Sigmoid colon (tissue), 6 donors: ENCODE measurements at regions not wholly inside any gene's neighbourhood (a gene's known extent, or its start where the extent isn't known, plus 50 kb on each side); places are given as distances from the start of the nearest gene placed in this dataset.

Experiments used
- DNase-seq: peaks from one replicate; pipeline ENCODE4 v3.0.0-alpha.2; 2019
- H3K27ac ChIP-seq, 4 donors: fragments of 200-600 bp; sonication (generic); one replicate each; pipeline ENCODE4 v1.5.1; 2016 to 2019; ENCODE audit warnings: mild to moderate bottlenecking in 1 of 4
- H3K27me3 ChIP-seq, 3 donors: fragments of 200-600 bp; sonication (generic); one replicate each; pipeline ENCODE4 v1.5.1; 2019; ENCODE audit warnings: mild to moderate bottlenecking in 1 of 3
- H3K36me3 ChIP-seq, 4 donors: fragments of 200-600 bp; sonication (generic); one replicate each; pipeline ENCODE4 v1.5.1; 2016 to 2019
- H3K4me1 ChIP-seq, 4 donors: fragments of 200-600 bp; sonication (generic); one replicate each; pipeline ENCODE4 v1.5.1; 2017 to 2019
- H3K4me3 ChIP-seq, 4 donors: fragments of 200-600 bp; sonication (generic); one replicate each; pipeline ENCODE4 v1.5.1; 2017 to 2019; ENCODE audit warnings: mild to moderate bottlenecking in 2 of 4, moderate library complexity in 1 of 4
- H3K9me3 ChIP-seq, 4 donors: fragments of 200-600 bp in 3 of 4; sonication (generic) in 3 of 4; one replicate each; pipeline versions ENCODE4 v1.5.1 to v1.6.1; 2013 to 2019
- CTCF ChIP-seq, 4 experiments: fragments of 450-650 bp in 3 of 4; fragments of 200-600 bp in 1 of 4; IDR thresholded peaks; one replicate each; pipeline ENCODE4 v1.5.1; 2016 to 2019; ENCODE audit warnings: antibody characterized with exemption in 4 of 4, mild to moderate bottlenecking in 3 of 4, moderate library complexity in 2 of 4
- EP300 ChIP-seq, 4 donors: sonication (generic); formaldehyde crosslinking; IDR thresholded peaks; one replicate each; pipeline ENCODE4 v1.6.1; 2017; ENCODE audit warnings: antibody characterized with exemption in 4 of 4
- POLR2A ChIP-seq, 2 donors: fragments of 450-650 bp; IDR thresholded peaks; one replicate each; pipeline ENCODE4 v1.6.1; 2016; ENCODE audit warnings: antibody characterized with exemption in 2 of 2, mild to moderate bottlenecking in 2 of 2, moderate library complexity in 2 of 2
- POLR2AphosphoS5 ChIP-seq, 4 donors: sonication (generic); formaldehyde crosslinking; IDR thresholded peaks; one replicate each; pipeline ENCODE4 v1.6.1; 2017; ENCODE audit warnings: antibody characterized with exemption in 4 of 4
- WGBS, 2 donors: extraction: QIAGEN DNeasy Blood & Tissue Kit; methylation state at CpG; one replicate each; pipeline ENCODE4 v1.1.7; 2013; 5-methylcytosine and 5-hydroxymethylcytosine counted together
- intact Hi-C: fragments of 100-400 bp; cut with DNase I; formaldehyde crosslinking; loops from one replicate; pipeline ENCODE4 v1.15.1; 2023
- donor health status: healthy with polysubstance abuse.
- donor health status: healthy.

GRCh38 chr2:42949125-42949524 lies 156.7 kb upstream of the HAAO start:
- H3K4me3 ChIP-seq, result no peak overlapping the region
- H3K4me1 ChIP-seq, result peaks cover 0 to 9% (median 7%) of the 10 kb centered on the region in 4 donors
- DNase-seq, result no peak
- TF ChIP-seq CTCF (IDR thresholded peaks at IDR 0.05) (no peak), EP300 (IDR thresholded peaks at IDR 0.05) (no peak), POLR2AphosphoS5 (IDR thresholded peaks at IDR 0.05) (no peak), POLR2A (IDR thresholded peaks at IDR 0.05) (no peak)
- H3K9me3 ChIP-seq, result no peaks in the 10 kb centered on the region
- no peaks in the 10 kb centered on the region for H3K36me3 ChIP-seq
- no peak overlapping the region for H3K27ac ChIP-seq
- 49 to 50% methylated on average over 6 of the region's 6 CpGs for WGBS, 2 donors
- intact Hi-C loops, result no loop called here
- no peaks in the 10 kb centered on the region for H3K27me3 ChIP-seq

GRCh38 chr2:42947809-42948600 lies 155.6 kb upstream of the HAAO start:
- no peak overlapping the region for H3K4me3 ChIP-seq
- no peaks in the 10 kb centered on the region for H3K36me3 ChIP-seq
- DNase-seq, result no peak
- H3K27me3 ChIP-seq, result no peaks in the 10 kb centered on the region
- intact Hi-C loops, result loop anchor here (2.0 kb wide), 3 partner anchors 281 to 595 kb away; no protein-coding TSS in a partner anchor
- H3K9me3 ChIP-seq, result no peaks in the 10 kb centered on the region
- H3K4me1 ChIP-seq, result peaks cover 0 to 9% (median 7%) of the 10 kb centered on the region in 4 donors
- no peak overlapping the region for H3K27ac ChIP-seq
- 94 to 97% methylated on average over 2 of the region's 2 CpGs for WGBS, 2 donors
- TF ChIP-seq POLR2AphosphoS5 (IDR thresholded peaks at IDR 0.05) (no peak), POLR2A (IDR thresholded peaks at IDR 0.05) (no peak), CTCF (IDR thresholded peaks at IDR 0.05) (no peak), EP300 (IDR thresholded peaks at IDR 0.05) (no peak)

GRCh38 chr2:42944779-42945415 lies 152.5 kb upstream of the HAAO start:
- H3K4me1 ChIP-seq, result peaks cover 0 to 9% (median 8%) of the 10 kb centered on the region in 4 donors
- DNase-seq, result no peak
- intact Hi-C loops, result no loop called here
- H3K36me3 ChIP-seq, result no peaks in the 10 kb centered on the region
- TF ChIP-seq CTCF (IDR thresholded peaks at IDR 0.05) (no peak), POLR2AphosphoS5 (IDR thresholded peaks at IDR 0.05) (no peak), POLR2A (IDR thresholded peaks at IDR 0.05) (no peak), EP300 (IDR thresholded peaks at IDR 0.05) (no peak)
- no peak overlapping the region for H3K4me3 ChIP-seq
- no peaks in the 10 kb centered on the region for H3K27me3 ChIP-seq
- no peaks in the 10 kb centered on the region for H3K9me3 ChIP-seq
- H3K27ac ChIP-seq, result no peak overlapping the region
- 93 to 96% methylated on average over 10 of the region's 10 CpGs for WGBS, 2 donors

DNA sequence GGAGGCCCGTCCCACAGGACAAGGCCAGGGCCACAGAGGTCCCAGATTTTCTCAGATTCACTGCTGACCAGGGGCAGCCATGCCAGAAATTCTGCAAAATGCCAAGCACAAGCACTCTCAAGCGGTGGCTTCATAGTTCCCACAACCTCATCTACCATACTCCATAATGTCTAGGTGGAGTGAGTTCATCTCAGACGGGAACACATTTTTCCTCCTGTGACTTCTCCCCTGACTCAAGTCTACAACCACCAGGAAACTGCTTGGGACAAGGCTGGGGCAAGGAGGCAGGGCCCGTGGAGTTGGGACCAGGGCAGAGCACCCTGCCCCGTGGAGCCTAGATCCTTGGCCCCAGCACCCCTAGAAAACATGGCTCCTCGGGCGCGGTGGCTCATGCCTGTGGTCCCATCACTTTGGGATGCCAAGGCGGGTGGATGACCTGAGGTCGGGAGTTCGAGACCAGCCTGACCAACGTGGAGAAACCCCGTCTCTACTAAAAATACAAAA lies 150.7 kb upstream of the HAAO start:
- 96 to 97% methylated on average over 13 of the region's 13 CpGs for WGBS, 2 donors
- H3K36me3 ChIP-seq, result no peaks in the 10 kb centered on the region
- DNase-seq, result no peak
- TF ChIP-seq POLR2AphosphoS5 (IDR thresholded peaks at IDR 0.05) (no peak), POLR2A (IDR thresholded peaks at IDR 0.05) (no peak), CTCF (IDR thresholded peaks at IDR 0.05) (no peak), EP300 (IDR thresholded peaks at IDR 0.05) (no peak)
- H3K27ac ChIP-seq, result no peak overlapping the region
- no peak overlapping the region for H3K4me3 ChIP-seq
- intact Hi-C loops, result no loop called here
- peaks cover 0 to 23% (median 20%) of the 10 kb centered on the region in 4 donors for H3K4me1 ChIP-seq
- no peaks in the 10 kb centered on the region for H3K9me3 ChIP-seq
- H3K27me3 ChIP-seq, result no peaks in the 10 kb centered on the region
